Spleen (tissue), 7 donors: ENCODE measurements at regions not wholly inside any gene's neighbourhood (a gene's known extent, or its start where the extent isn't known, plus 50 kb on each side); places are given as distances from the start of the nearest gene placed in this dataset.

Source experiments
- CTCF ChIP-seq, 11 experiments: fragments of 200-600 bp in 7 of 11; fragments of 450-650 bp in 4 of 11; sonication (generic) in 4 of 11; IDR thresholded peaks in 8 of 11; conservative IDR thresholded peaks in 3 of 11; 1 replicate in 7 of 11; 2 replicates in 4 of 11; pipeline versions ENCODE4 v1.4.0 to v1.8.0; 2016 to 2021; ENCODE audit warnings: antibody characterized with exemption in 11 of 11, inconsistent platforms in 4 of 11, mild to moderate bottlenecking in 1 of 11
- POLR2A ChIP-seq, 3 donors: fragments of 450-650 bp; IDR thresholded peaks; one replicate each; pipeline ENCODE4 v1.5.1; 2017; ENCODE audit warnings: antibody characterized with exemption in 3 of 3, mild to moderate bottlenecking in 1 of 3
- donor health status: DM: no; HTN: no; CAD: no; lungs with moderate emphysema.
- donor health status: DM: no; HTN: no; CAD: no.
- donor health status: DM: no; HTN: no; CAD: no.

- TF ChIP-seq CTCF (IDR thresholded peaks at IDR 0.05 in 8 of 11, conservative IDR thresholded peaks at IDR 0.05 in 3 of 11) (no peak), POLR2A (IDR thresholded peaks at IDR 0.05) (no peak)
Observed at GRCh38 chr1:71307451-71307850, 226.6 kb upstream of the ZRANB2 start.
